GM23248 (cell line): ENCODE measurements at regions not wholly inside any gene's neighbourhood (a gene's known extent, or its start where the extent isn't known, plus 50 kb on each side); places are given as distances from the start of the nearest gene placed in this dataset.

Source experiments
- EZH2 ChIP-seq: fragments of 200-600 bp; sonication (generic); IDR thresholded peaks from 2 replicates; pipeline ENCODE4 v1.6.1; 2018; ENCODE audit warnings: antibody characterized with exemption, mild to moderate bottlenecking; ENCODE audit not compliant: insufficient read depth, poor library complexity, severe bottlenecking
- EZH2phosphoT487 ChIP-seq: fragments of 200-600 bp; sonication (generic); IDR thresholded peaks from 2 replicates; pipeline ENCODE4 v1.6.1; 2018; ENCODE audit warnings: antibody characterized with exemption, moderate library complexity, mild to moderate bottlenecking, low read depth; ENCODE audit not compliant: insufficient read depth

DNA sequence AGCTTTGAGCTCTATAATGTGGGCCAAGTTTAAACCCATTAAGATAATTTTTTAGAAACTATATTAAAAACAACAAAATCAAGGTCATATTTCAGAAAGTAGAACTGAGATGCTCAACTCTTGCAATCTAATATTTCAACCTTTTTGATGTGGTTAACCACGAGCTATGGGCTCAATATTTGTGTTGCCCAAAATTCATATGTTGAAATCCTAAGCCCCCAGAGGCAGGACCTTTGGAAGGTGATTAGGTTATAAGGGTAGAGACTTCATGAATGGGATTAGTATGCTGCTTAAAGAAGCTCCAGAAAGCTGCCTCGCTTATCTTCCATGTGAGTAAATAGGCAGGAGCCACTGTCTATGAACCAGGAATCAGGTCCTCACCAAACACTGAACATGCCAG is 284.4 kb downstream of the CRPPA start:
- TF ChIP-seq EZH2 (no peak), EZH2phosphoT487 (no peak)
